ENCODE measurements at regions not wholly inside any gene's neighbourhood (a gene's known extent, or its start where the extent isn't known, plus 50 kb on each side); places are given as distances from the start of the nearest gene placed in this dataset.
"Not testable (repeated sequence)": the region's sequence is repeated elsewhere in the genome, so short reads cannot be mapped to it uniquely, and the experiment has no call there.

- DNase-seq (ENCODE audit: low spot score) = no peak
Measured at GRCh38 chr4:104549736-104550135, 55.0 kb upstream of the CXXC4 start.

GRCh38 chr4:104559502-104559901 lies 64.8 kb upstream of the CXXC4 start:
- no peak for DNase-seq (ENCODE audit: low spot score)

GRCh38 chr4:104571341-104571740 lies 76.6 kb upstream of the CXXC4 start:
- DNase-seq (ENCODE audit: low spot score) = no peak

GRCh38 chr4:104574371-104574770 lies 79.7 kb upstream of the CXXC4 start:
- no peak for DNase-seq (ENCODE audit: low spot score)

GRCh38 chr4:104575278-104575677 lies 80.6 kb upstream of the CXXC4 start:
- DNase-seq (ENCODE audit: low spot score) = no peak

- DNase-seq (ENCODE audit: low spot score) = no peak
Measured at GRCh38 chr4:104577405-104577804, 82.7 kb upstream of the CXXC4 start.

- DNase-seq (ENCODE audit: low spot score) = not testable (repeated sequence)
Measured at GRCh38 chr4:104581476-104581875, 86.8 kb upstream of the CXXC4 start.

- DNase-seq (ENCODE audit: low spot score) = not testable (repeated sequence)
Measured at GRCh38 chr4:104582056-104582455, 87.4 kb upstream of the CXXC4 start.

- no peak for DNase-seq (ENCODE audit: low spot score)
Measured at GRCh38 chr4:104589264-104589868, 94.7 kb upstream of the CXXC4 start.

- DNase-seq (ENCODE audit: low spot score) = no peak
Measured at GRCh38 chr4:104591510-104591911, 96.8 kb upstream of the CXXC4 start.

- no peak for DNase-seq (ENCODE audit: low spot score)
Measured at GRCh38 chr4:104592183-104592582, 97.5 kb upstream of the CXXC4 start.

GRCh38 chr4:104593019-104593418 lies 98.3 kb upstream of the CXXC4 start:
- no peak for DNase-seq (ENCODE audit: low spot score)

- no peak for DNase-seq (ENCODE audit: low spot score)
Measured at GRCh38 chr4:104596189-104596588, 101.5 kb upstream of the CXXC4 start.

- no peak for DNase-seq (ENCODE audit: low spot score)
Measured at GRCh38 chr4:104615496-104615895, 120.8 kb upstream of the CXXC4 start.

- DNase-seq (ENCODE audit: low spot score) = no peak
Measured at GRCh38 chr4:104615926-104616325, 121.2 kb upstream of the CXXC4 start.

- DNase-seq (ENCODE audit: low spot score) = no peak
Measured at GRCh38 chr4:104616401-104616820, 121.7 kb upstream of the CXXC4 start.

- DNase-seq (ENCODE audit: low spot score) = no peak
Measured at GRCh38 chr4:104625706-104626105, 131.0 kb upstream of the CXXC4 start.

- no peak for DNase-seq (ENCODE audit: low spot score)
Measured at GRCh38 chr4:104629601-104630000, 134.9 kb upstream of the CXXC4 start.

GRCh38 chr4:104630272-104630671 lies 135.6 kb upstream of the CXXC4 start:
- no peak for DNase-seq (ENCODE audit: low spot score)

- DNase-seq (ENCODE audit: low spot score) = no peak
Measured at GRCh38 chr4:104631000-104631399, 136.3 kb upstream of the CXXC4 start.

- no peak for DNase-seq (ENCODE audit: low spot score)
Measured at GRCh38 chr4:104641418-104641817, 146.7 kb upstream of the CXXC4 start.

- no peak for DNase-seq (ENCODE audit: low spot score)
Measured at GRCh38 chr4:104642521-104642920, 147.8 kb upstream of the CXXC4 start.

- no peak for DNase-seq (ENCODE audit: low spot score)
Measured at GRCh38 chr4:104643805-104644204, 149.1 kb upstream of the CXXC4 start.

GRCh38 chr4:104649631-104650030 lies 154.9 kb upstream of the CXXC4 start:
- no peak for DNase-seq (ENCODE audit: low spot score)

- DNase-seq (ENCODE audit: low spot score) = not testable (repeated sequence)
Measured at GRCh38 chr4:104662269-104662668, 167.6 kb upstream of the CXXC4 start.

Data from hematopoietic multipotent progenitor cell treated with erythropoietin and hydrocortisone succinate and interleukin-3 and kit ligand, for 17 days (in vitro differentiated cells).